KG1 (cell line): ENCODE measurements at regions not wholly inside any gene's neighbourhood (a gene's known extent, or its start where the extent isn't known, plus 50 kb on each side); places are given as distances from the start of the nearest gene placed in this dataset.
"Not testable (repeated sequence)": the region's sequence is repeated elsewhere in the genome, so short reads cannot be mapped to it uniquely, and the experiment has no call there.

Experiments used
- DNase-seq: peaks from one replicate; lab custom pipeline; 2025; lab: John Stamatoyannopoulos, UW

GRCh38 chr9:108803428-108804065, 52.2 kb downstream of the ACTL7B start:
- no peak for DNase-seq

- DNase-seq, result no peak
Observed at GRCh38 chr9:108802967-108803366, 52.8 kb downstream of the ACTL7B start.

- no peak for DNase-seq
Observed at GRCh38 chr9:108801949-108802348, 53.8 kb downstream of the ACTL7B start.

- DNase-seq, result no peak
Observed at GRCh38 chr9:108800632-108801099, 55.1 kb downstream of the ACTL7B start.

- no peak for DNase-seq
Observed at GRCh38 chr9:108793573-108793972, 62.2 kb downstream of the ACTL7B start.

GRCh38 chr9:108789742-108790141, 66.0 kb downstream of the ACTL7B start:
- no peak for DNase-seq

- DNase-seq, result no peak
Observed at GRCh38 chr9:108787690-108788048, 68.1 kb downstream of the ACTL7B start.

- no peak for DNase-seq
Observed at GRCh38 chr9:108786901-108787689, 68.7 kb downstream of the ACTL7B start.

- no peak for DNase-seq
Observed at GRCh38 chr9:108786322-108786721, 69.5 kb downstream of the ACTL7B start.

- DNase-seq, result no peak
Observed at GRCh38 chr9:108784998-108785397, 70.8 kb downstream of the ACTL7B start.

- DNase-seq, result peak; percentile 28
Observed at GRCh38 chr9:108783731-108784495, 71.9 kb downstream of the ACTL7B start.

GRCh38 chr9:108783326-108783725, 72.5 kb downstream of the ACTL7B start:
- no peak for DNase-seq

GRCh38 chr9:108780942-108781734, 74.6 kb downstream of the ACTL7B start:
- DNase-seq, result no peak

GRCh38 chr9:108779551-108780325, 76.0 kb downstream of the ACTL7B start:
- no peak for DNase-seq

- DNase-seq, result no peak
Observed at GRCh38 chr9:108776920-108777639, 78.7 kb downstream of the ACTL7B start.

- no peak for DNase-seq
Observed at GRCh38 chr9:108775901-108776306, 79.9 kb downstream of the ACTL7B start.

GRCh38 chr9:108774088-108774487, 81.7 kb downstream of the ACTL7B start:
- DNase-seq, result not testable (repeated sequence)

- DNase-seq, result no peak
Observed at GRCh38 chr9:108772301-108772894, 83.4 kb downstream of the ACTL7B start.

GRCh38 chr9:108768744-108769143, 87.0 kb downstream of the ACTL7B start:
- DNase-seq, result no peak

GRCh38 chr9:108766626-108767161, 89.1 kb downstream of the ACTL7B start:
- no peak for DNase-seq
